GM12864 (cell line): ENCODE measurements at regions not wholly inside any gene's neighbourhood (a gene's known extent, or its start where the extent isn't known, plus 50 kb on each side); places are given as distances from the start of the nearest gene placed in this dataset.
"Not testable (repeated sequence)": the region's sequence is repeated elsewhere in the genome, so short reads cannot be mapped to it uniquely, and the experiment has no call there.

Source experiments
- DNase-seq: peaks from one replicate; pipeline ENCODE4 v3.0.0-alpha.2; 2011; ENCODE audit warnings: low read depth
- H3K4me3 ChIP-seq: 2 replicates; pipeline ENCODE4 v1.5.1; 2011; ENCODE audit warnings: mild to moderate bottlenecking, low read depth, low read length, control low read depth
- CTCF ChIP-seq: IDR thresholded peaks from 2 replicates; pipeline ENCODE4 v1.5.1; 2011; ENCODE audit warnings: low read depth, mild to moderate bottlenecking, moderate library complexity, low read length, control low read depth, inconsistent platforms; ENCODE audit errors: missing control alignments

- no peak for DNase-seq
- no peak overlapping the region for H3K4me3 ChIP-seq
- no peak for TF ChIP-seq CTCF
Observed at GRCh38 chr2:21234464-21235120, 110.8 kb downstream of the TDRD15 start.

GRCh38 chr2:21239749-21240148, 116.0 kb downstream of the TDRD15 start:
- not testable (repeated sequence) for DNase-seq, H3K4me3 ChIP-seq

GRCh38 chr2:21244161-21244560, 120.4 kb downstream of the TDRD15 start:
- H3K4me3 ChIP-seq = no peak overlapping the region
- TF ChIP-seq CTCF = no peak
- no peak for DNase-seq

GRCh38 chr2:21245565-21245964, 121.8 kb downstream of the TDRD15 start:
- no peak for TF ChIP-seq CTCF
- no peak overlapping the region for H3K4me3 ChIP-seq
- DNase-seq = no peak

- H3K4me3 ChIP-seq = no peak overlapping the region
- DNase-seq = no peak
- no peak for TF ChIP-seq CTCF
Observed at GRCh38 chr2:21249367-21249766, 125.6 kb downstream of the TDRD15 start.

- no peak overlapping the region for H3K4me3 ChIP-seq
- TF ChIP-seq CTCF = no peak
- no peak for DNase-seq
Observed at GRCh38 chr2:21250673-21251072, 126.9 kb downstream of the TDRD15 start.

- no peak for DNase-seq
Observed at GRCh38 chr2:21251216-21251980, 127.6 kb downstream of the TDRD15 start.

More at GRCh38 chr2:21251216-21251980, 127.6 kb downstream of the TDRD15 start:
- no peak overlapping the region for H3K4me3 ChIP-seq
- TF ChIP-seq CTCF = no peak
